Endodermal cell (in vitro differentiated cells): ENCODE measurements at regions not wholly inside any gene's neighbourhood (a gene's known extent, or its start where the extent isn't known, plus 50 kb on each side); places are given as distances from the start of the nearest gene placed in this dataset.

ENCODE experiments used
- DNase-seq: peaks from one replicate; pipeline ENCODE4 v3.0.0-alpha.2; 2017
- H3K27ac ChIP-seq: 2 replicates; pipeline ENCODE4 v1.5.1; 2013; ENCODE audit warnings: mild to moderate bottlenecking, low read depth, low read length, moderate library complexity
- H3K27me3 ChIP-seq: 2 replicates; pipeline ENCODE4 v1.6.1; 2013; ENCODE audit warnings: mild to moderate bottlenecking, low read length, moderate library complexity; ENCODE audit not compliant: insufficient read depth, control insufficient read depth, poor library complexity, severe bottlenecking
- H3K36me3 ChIP-seq: 2 replicates; pipeline ENCODE4 v1.7.0; 2013; ENCODE audit warnings: mild to moderate bottlenecking, low read length, moderate library complexity; ENCODE audit not compliant: control insufficient read depth, insufficient read depth
- H3K4me1 ChIP-seq: one replicate; pipeline ENCODE4 v1.7.0; 2013; ENCODE audit warnings: low read length; ENCODE audit not compliant: control insufficient read depth, insufficient read depth
- H3K4me3 ChIP-seq: 2 replicates; pipeline ENCODE4 v1.5.1; 2013; ENCODE audit warnings: mild to moderate bottlenecking, low read length, moderate library complexity
- H3K9ac ChIP-seq: 2 replicates; pipeline ENCODE4 v1.6.1; 2013; ENCODE audit warnings: mild to moderate bottlenecking, low read length, moderate library complexity; ENCODE audit not compliant: poor library complexity, severe bottlenecking; ENCODE audit errors: extremely low read depth
- H3K9me3 ChIP-seq: 2 replicates; pipeline ENCODE4 v1.6.1; 2013; ENCODE audit warnings: mild to moderate bottlenecking, low read length, moderate library complexity; ENCODE audit not compliant: control insufficient read depth
- H3K27ac Mint-ChIP-seq: 2 replicates; pipeline ENCODE4 v1.8.0; 2020; ENCODE audit warnings: mixed read lengths
- H3K27me3 Mint-ChIP-seq: 2 replicates; pipeline ENCODE4 v1.8.0; 2021; ENCODE audit warnings: mild to moderate bottlenecking, mixed read lengths; ENCODE audit not compliant: insufficient read depth
- H3K36me3 Mint-ChIP-seq: 2 replicates; pipeline ENCODE4 v1.8.0; 2020; ENCODE audit warnings: low read depth, mixed read lengths
- H3K4me1 Mint-ChIP-seq: 2 replicates; pipeline ENCODE4 v1.8.0; 2020; ENCODE audit warnings: mixed read lengths
- H3K4me3 Mint-ChIP-seq: 2 replicates; pipeline ENCODE4 v1.8.0; 2020; ENCODE audit warnings: mild to moderate bottlenecking, moderate library complexity, mixed read lengths
- H3K9me3 Mint-ChIP-seq: 2 replicates; pipeline ENCODE4 v1.8.0; 2020; ENCODE audit warnings: mild to moderate bottlenecking, mixed read lengths
- whole genome bisulfite sequencing, 2 experiments: methylation state at CpG; one replicate each; pipeline versions ENCODE4 v1.1.5 to v1.1.7; 2013; ENCODE audit warnings: missing lambda C conversion rate in 2 of 2, mixed read lengths in 1 of 2; ENCODE audit not compliant: insufficient coverage in 1 of 2, insufficient read length in 1 of 2; 5-methylcytosine and 5-hydroxymethylcytosine counted together
- TF ChIP-seq, protein P1 (sequence below): fragments of 200-600 bp; sonication (generic); conservative IDR thresholded peaks from 2 replicates; pipeline ENCODE4 v1.5.0; 2021; ENCODE audit warnings: antibody characterized with exemption, mild to moderate bottlenecking

DNA sequence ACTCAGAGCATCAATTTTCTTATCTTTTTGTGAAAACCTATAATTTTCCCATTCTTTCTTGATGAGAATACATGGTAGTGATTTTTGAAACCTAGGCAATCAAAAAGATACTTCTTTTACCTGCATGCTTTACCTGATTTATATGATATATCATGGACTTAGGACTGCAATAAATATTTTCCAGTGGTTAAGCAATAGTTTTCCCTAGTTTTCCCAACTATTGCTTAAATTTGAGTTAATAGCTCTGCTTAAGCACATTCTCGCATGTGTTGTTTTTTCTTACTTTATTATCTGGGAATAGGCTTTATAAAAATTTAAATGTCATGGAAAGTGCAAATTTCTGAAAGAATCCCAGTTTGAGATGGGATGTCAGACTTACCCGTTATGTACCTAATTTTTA, 465.1 kb upstream of the BCHE start:
- Mint-ChIP-seq H3K4me1 (no peaks in the 10 kb centered on the region), H3K36me3 (no peaks in the 10 kb centered on the region), H3K27me3 (no peaks in the 10 kb centered on the region), H3K4me3 (no peak overlapping the region), H3K9me3 (no peaks in the 10 kb centered on the region), H3K27ac (no peak overlapping the region)
- H3K9me3 ChIP-seq, result no peaks in the 10 kb centered on the region
- TF ChIP-seq, protein P1, sequence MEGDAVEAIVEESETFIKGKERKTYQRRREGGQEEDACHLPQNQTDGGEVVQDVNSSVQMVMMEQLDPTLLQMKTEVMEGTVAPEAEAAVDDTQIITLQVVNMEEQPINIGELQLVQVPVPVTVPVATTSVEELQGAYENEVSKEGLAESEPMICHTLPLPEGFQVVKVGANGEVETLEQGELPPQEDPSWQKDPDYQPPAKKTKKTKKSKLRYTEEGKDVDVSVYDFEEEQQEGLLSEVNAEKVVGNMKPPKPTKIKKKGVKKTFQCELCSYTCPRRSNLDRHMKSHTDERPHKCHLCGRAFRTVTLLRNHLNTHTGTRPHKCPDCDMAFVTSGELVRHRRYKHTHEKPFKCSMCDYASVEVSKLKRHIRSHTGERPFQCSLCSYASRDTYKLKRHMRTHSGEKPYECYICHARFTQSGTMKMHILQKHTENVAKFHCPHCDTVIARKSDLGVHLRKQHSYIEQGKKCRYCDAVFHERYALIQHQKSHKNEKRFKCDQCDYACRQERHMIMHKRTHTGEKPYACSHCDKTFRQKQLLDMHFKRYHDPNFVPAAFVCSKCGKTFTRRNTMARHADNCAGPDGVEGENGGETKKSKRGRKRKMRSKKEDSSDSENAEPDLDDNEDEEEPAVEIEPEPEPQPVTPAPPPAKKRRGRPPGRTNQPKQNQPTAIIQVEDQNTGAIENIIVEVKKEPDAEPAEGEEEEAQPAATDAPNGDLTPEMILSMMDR, result no peak
- 91% methylated on average over 2 of the region's 2 CpGs; no CpG with 5 or more reads in 1 of the 2 experiments for WGBS, 2 experiments
- no peaks in the 10 kb centered on the region for H3K27me3 ChIP-seq
- no peak overlapping the region for H3K9ac ChIP-seq
- H3K27ac ChIP-seq, result no peak overlapping the region
- H3K4me1 ChIP-seq, result no peaks in the 10 kb centered on the region
- no peak for DNase-seq
- no peaks in the 10 kb centered on the region for H3K36me3 ChIP-seq
- H3K4me3 ChIP-seq, result no peak overlapping the region

DNA sequence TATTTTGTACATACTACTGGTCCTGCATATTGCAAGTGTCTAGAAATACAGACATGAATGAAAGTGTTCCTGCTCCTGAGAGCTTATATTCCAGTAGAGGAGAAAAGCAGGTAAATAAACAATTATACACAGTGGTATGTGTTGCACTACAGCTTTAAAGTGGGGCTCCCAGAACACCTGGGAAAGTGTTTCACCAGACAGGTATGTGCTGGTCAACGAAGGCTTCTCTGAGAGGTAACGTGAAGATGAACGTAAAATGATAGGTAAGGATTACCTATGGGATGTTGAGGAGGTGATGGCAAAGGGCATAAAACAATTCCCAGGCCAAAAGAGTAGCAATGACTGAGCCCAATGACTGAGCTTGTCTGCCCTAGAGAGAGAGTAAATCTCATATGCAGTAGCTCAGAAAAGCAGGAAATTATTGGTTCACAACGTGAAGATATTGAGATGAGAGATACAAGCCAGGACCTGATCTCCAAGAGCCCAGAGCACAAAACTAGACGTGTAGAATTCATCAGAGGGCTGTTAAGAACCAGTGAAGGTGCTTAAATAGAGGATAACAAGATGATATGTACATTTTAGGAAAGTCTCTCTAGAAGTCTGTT, 459.1 kb upstream of the BCHE start:
- Mint-ChIP-seq H3K36me3 (no peaks in the 10 kb centered on the region), H3K27ac (no peak overlapping the region), H3K9me3 (no peaks in the 10 kb centered on the region), H3K27me3 (no peaks in the 10 kb centered on the region), H3K4me1 (no peaks in the 10 kb centered on the region), H3K4me3 (no peak overlapping the region)
- no peak overlapping the region for H3K4me3 ChIP-seq
- no peaks in the 10 kb centered on the region for H3K36me3 ChIP-seq
- H3K27me3 ChIP-seq, result no peaks in the 10 kb centered on the region
- no peak overlapping the region for H3K27ac ChIP-seq
- TF ChIP-seq, protein P1, result no peak
- no peaks in the 10 kb centered on the region for H3K9me3 ChIP-seq
- no peak overlapping the region for H3K9ac ChIP-seq
- 75 to 77% methylated on average over 5 of the region's 5 CpGs for WGBS, 2 experiments
- no peak for DNase-seq
- no peaks in the 10 kb centered on the region for H3K4me1 ChIP-seq

DNA sequence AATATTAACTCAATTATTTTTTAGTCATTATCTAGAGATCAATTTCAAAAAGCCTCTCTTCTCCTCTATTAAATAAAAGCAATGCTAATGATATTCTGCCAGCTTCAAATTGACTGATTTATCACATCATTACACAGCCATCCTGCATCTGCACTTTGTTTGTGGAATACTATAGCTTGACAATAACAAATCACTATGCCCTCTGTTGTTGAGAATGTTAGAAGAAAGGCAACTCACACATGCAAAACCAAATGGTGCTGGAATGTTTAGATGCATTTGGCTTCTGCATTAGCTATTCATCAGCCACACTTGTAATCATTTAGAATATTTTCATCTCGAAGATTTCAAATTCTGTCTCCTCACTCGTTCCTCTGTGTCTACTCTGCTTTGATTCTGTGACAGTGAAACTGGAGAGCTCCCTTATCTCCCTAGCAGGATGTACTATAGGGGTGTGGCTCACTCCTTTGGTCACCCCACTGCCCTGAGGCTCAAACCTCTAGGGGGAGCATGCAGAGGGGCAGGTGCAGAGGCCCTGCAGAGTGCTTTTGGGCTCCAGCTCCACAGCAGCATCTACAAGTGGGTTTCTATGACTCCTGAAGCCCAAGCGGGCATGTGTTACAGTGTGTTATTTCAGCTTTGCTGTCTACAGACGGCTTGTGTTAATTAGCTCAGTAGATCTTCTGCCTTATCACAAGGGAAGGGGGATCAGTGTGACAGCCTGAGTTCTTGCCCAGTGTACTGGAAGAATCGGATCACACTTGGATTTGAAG, 454.1 kb upstream of the BCHE start:
- DNase-seq, result peak; percentile 81
- no peak overlapping the region for H3K9ac ChIP-seq
- Mint-ChIP-seq H3K27me3 (no peaks in the 10 kb centered on the region), H3K9me3 (no peaks in the 10 kb centered on the region), H3K4me3 (no peak overlapping the region), H3K4me1 (no peaks in the 10 kb centered on the region), H3K36me3 (no peaks in the 10 kb centered on the region), H3K27ac (no peak overlapping the region)
- H3K36me3 ChIP-seq, result no peaks in the 10 kb centered on the region
- TF ChIP-seq, protein P1, result peak; percentile 68
- 87 to 92% methylated on average over 4 to 5 of the region's 5 CpGs for WGBS, 2 experiments
- no peaks in the 10 kb centered on the region for H3K27me3 ChIP-seq
- no peak overlapping the region for H3K4me3 ChIP-seq
- no peak overlapping the region for H3K27ac ChIP-seq
- H3K9me3 ChIP-seq, result no peaks in the 10 kb centered on the region
- no peaks in the 10 kb centered on the region for H3K4me1 ChIP-seq
